Body of pancreas (tissue), 4 donors: ENCODE measurements at regions not wholly inside any gene's neighbourhood (a gene's known extent, or its start where the extent isn't known, plus 50 kb on each side); places are given as distances from the start of the nearest gene placed in this dataset.

ENCODE experiments used
- CTCF ChIP-seq, 7 experiments: fragments of 450-650 bp in 4 of 7; fragments of 200-600 bp in 3 of 7; sonication (generic) in 3 of 7; IDR thresholded peaks; one replicate each; pipeline ENCODE4 v1.5.1; 2016 to 2019; ENCODE audit warnings: antibody characterized with exemption in 7 of 7
- POLR2A ChIP-seq, 3 donors: fragments of 450-650 bp; IDR thresholded peaks; one replicate each; pipeline ENCODE4 v1.6.1; 2016; ENCODE audit warnings: antibody characterized with exemption in 3 of 3, mild to moderate bottlenecking in 2 of 3

GRCh38 chr5:145307866-145308382, 527.2 kb downstream of the PRELID2 start:
- TF ChIP-seq CTCF (IDR thresholded peaks at IDR 0.05) (no peak), POLR2A (IDR thresholded peaks at IDR 0.05) (no peak)
